H9 (cell line): ENCODE measurements at regions not wholly inside any gene's neighbourhood (a gene's known extent, or its start where the extent isn't known, plus 50 kb on each side); places are given as distances from the start of the nearest gene placed in this dataset.

Experiments used
- DNase-seq: peaks from one replicate; pipeline ENCODE4 v3.0.0-alpha.2; 2017
- H2AFZ ChIP-seq: one replicate; pipeline ENCODE4 v1.6.1; 2013; ENCODE audit warnings: mild to moderate bottlenecking, low read length, control low read depth, moderate library complexity
- H2AK5ac ChIP-seq: 2 replicates; pipeline ENCODE4 v1.6.1; 2013; ENCODE audit warnings: low read length, control low read depth, mixed read lengths; ENCODE audit not compliant: insufficient read length
- H2BK120ac ChIP-seq: one replicate; pipeline ENCODE4 v1.6.1; 2013; ENCODE audit warnings: low read depth, mild to moderate bottlenecking, low read length, control low read depth, inconsistent platforms; ENCODE audit not compliant: poor library complexity, severe bottlenecking
- H2BK12ac ChIP-seq: 2 replicates; pipeline ENCODE4 v1.6.1; 2013; ENCODE audit warnings: low read length, control low read depth, mixed read lengths, low read depth; ENCODE audit not compliant: insufficient read length
- H2BK15ac ChIP-seq: 2 replicates; pipeline ENCODE4 v1.6.1; 2013; ENCODE audit warnings: low read depth, low read length, control low read depth
- H2BK20ac ChIP-seq: one replicate; pipeline ENCODE4 v1.6.1; 2013; ENCODE audit warnings: low read depth, mild to moderate bottlenecking, low read length, control low read depth, inconsistent platforms; ENCODE audit not compliant: poor library complexity, severe bottlenecking
- H2BK5ac ChIP-seq: 2 replicates; pipeline ENCODE4 v1.6.1; 2013; ENCODE audit warnings: low read length, control low read depth, mixed read lengths; ENCODE audit not compliant: insufficient read length
- H3K14ac ChIP-seq: 2 replicates; pipeline ENCODE4 v1.6.1; 2013; ENCODE audit warnings: low read length, control low read depth; ENCODE audit not compliant: insufficient read depth
- H3K18ac ChIP-seq: 2 replicates; pipeline ENCODE4 v1.6.1; 2013; ENCODE audit warnings: low read depth, mild to moderate bottlenecking, mixed read lengths, low read length, control low read depth; ENCODE audit not compliant: insufficient read length
- H3K23ac ChIP-seq: 2 replicates; pipeline ENCODE4 v1.6.1; 2013; ENCODE audit warnings: low read length, control low read depth, mixed read lengths, low read depth; ENCODE audit not compliant: insufficient read length
- H3K23me2 ChIP-seq: 2 replicates; pipeline ENCODE4 v1.6.1; 2013; ENCODE audit warnings: low read depth, mild to moderate bottlenecking, mixed read lengths, low read length, control low read depth; ENCODE audit not compliant: insufficient read length, poor library complexity, severe bottlenecking
- H3K27ac ChIP-seq: 2 replicates; pipeline ENCODE4 v1.5.1; 2013; ENCODE audit warnings: low read length, control low read depth, mixed read lengths, low read depth; ENCODE audit not compliant: insufficient read length
- H3K27me3 ChIP-seq: 2 replicates; pipeline ENCODE4 v1.6.1; 2013; ENCODE audit warnings: low read length, control low read depth, inconsistent platforms; ENCODE audit not compliant: insufficient read depth
- H3K4ac ChIP-seq: 2 replicates; pipeline ENCODE4 v1.6.1; 2013; ENCODE audit warnings: low read depth, mild to moderate bottlenecking, control low read depth, inconsistent platforms, low read length, moderate library complexity
- H3K4me1 ChIP-seq: 2 replicates; pipeline ENCODE4 v1.6.1; 2013; ENCODE audit warnings: low read length, control low read depth, inconsistent platforms; ENCODE audit not compliant: insufficient read depth
- H3K4me2 ChIP-seq: 2 replicates; pipeline ENCODE4 v1.6.1; 2013; ENCODE audit warnings: low read length, control low read depth, mixed read lengths; ENCODE audit not compliant: insufficient read length, insufficient read depth
- H3K56ac ChIP-seq: 2 replicates; pipeline ENCODE4 v1.6.1; 2013; ENCODE audit warnings: low read depth, mild to moderate bottlenecking, mixed read lengths, low read length, control low read depth; ENCODE audit not compliant: insufficient read length
- H3K79me1 ChIP-seq: 2 replicates; pipeline ENCODE4 v1.6.1; 2013; ENCODE audit warnings: low read depth, mild to moderate bottlenecking, moderate library complexity, low read length, control low read depth, inconsistent platforms; ENCODE audit not compliant: insufficient read depth, poor library complexity, severe bottlenecking
- H3K79me2 ChIP-seq: 2 replicates; pipeline ENCODE4 v1.6.1; 2013; ENCODE audit warnings: low read length, control low read depth, inconsistent platforms; ENCODE audit not compliant: insufficient read depth
- H3K9ac ChIP-seq: 2 replicates; pipeline ENCODE4 v1.6.1; 2013; ENCODE audit warnings: low read length, control low read depth, mixed read lengths; ENCODE audit not compliant: insufficient read length; ENCODE audit errors: extremely low read depth
- H3K9me3 ChIP-seq: one replicate; pipeline ENCODE4 v1.6.1; 2013; ENCODE audit warnings: low read depth, low read length, inconsistent platforms; ENCODE audit not compliant: control insufficient read depth
- H3T11ph ChIP-seq: one replicate; pipeline ENCODE4 v1.6.1; 2013; ENCODE audit warnings: mild to moderate bottlenecking, low read length, control low read depth, inconsistent platforms
- H4K20me1 ChIP-seq: one replicate; pipeline ENCODE4 v1.6.1; 2013; ENCODE audit not compliant: control insufficient read depth, insufficient read length, insufficient read depth
- H4K5ac ChIP-seq: 2 replicates; pipeline ENCODE4 v1.6.1; 2013; ENCODE audit warnings: low read depth, mild to moderate bottlenecking, mixed read lengths, low read length, control low read depth; ENCODE audit not compliant: insufficient read length
- H4K8ac ChIP-seq: replicated peaks from 2 replicates; pipeline ENCODE4 v1.6.1; 2013; ENCODE audit warnings: low read length, control low read depth, mixed read lengths, low read depth; ENCODE audit not compliant: insufficient read length
- H4K91ac ChIP-seq: 2 replicates; pipeline ENCODE4 v1.6.1; 2013; ENCODE audit warnings: low read depth, mild to moderate bottlenecking, moderate library complexity, mixed read lengths, low read length, control low read depth; ENCODE audit not compliant: insufficient read length
- H3K27ac Mint-ChIP-seq, 3 experiments: 2 replicates in 2 of 3; 3 replicates in 1 of 3; pipeline ENCODE4 v1.8.0; 2020 to 2021; ENCODE audit warnings: mixed read lengths in 3 of 3, mild to moderate bottlenecking in 1 of 3, moderate library complexity in 1 of 3
- H3K27me3 Mint-ChIP-seq: 2 replicates; pipeline ENCODE4 v1.8.0; 2021; ENCODE audit warnings: low read depth, mild to moderate bottlenecking, moderate library complexity, mixed read lengths
- H3K36me3 Mint-ChIP-seq, 3 experiments: 2 replicates in 2 of 3; 3 replicates in 1 of 3; pipeline ENCODE4 v1.8.0; 2020 to 2021; ENCODE audit warnings: low read depth in 3 of 3, mixed read lengths in 3 of 3; ENCODE audit not compliant: insufficient read depth in 1 of 3
- H3K4me1 Mint-ChIP-seq, 2 experiments: 2 replicates each; pipeline ENCODE4 v1.8.0; 2020; ENCODE audit warnings: mixed read lengths in 2 of 2
- H3K4me3 Mint-ChIP-seq, 2 experiments: 2 replicates in 1 of 2; 3 replicates in 1 of 2; pipeline ENCODE4 v1.8.0; 2020 to 2021; ENCODE audit warnings: mild to moderate bottlenecking in 2 of 2, mixed read lengths in 2 of 2, moderate library complexity in 1 of 2
- H3K9me3 Mint-ChIP-seq, 2 experiments: 2 replicates in 1 of 2; 3 replicates in 1 of 2; pipeline ENCODE4 v1.8.0; 2020; ENCODE audit warnings: mild to moderate bottlenecking in 2 of 2, mixed read lengths in 2 of 2, moderate library complexity in 1 of 2
- WGBS: extraction: QIAGEN DNeasy Blood & Tissue Kit; methylation state at CpG from one replicate; pipeline ENCODE4 v1.1.7; 2013; ENCODE audit warnings: missing lambda C conversion rate, low lambda C conversion rate, mixed read lengths; ENCODE audit not compliant: insufficient read length; ENCODE audit errors: extremely low coverage; 5-methylcytosine and 5-hydroxymethylcytosine counted together
- TF ChIP-seq, protein P1 (sequence below): fragments of 200-600 bp; sonication (generic); conservative IDR thresholded peaks from 3 replicates; pipeline ENCODE4 v1.8.0; 2021; ENCODE audit warnings: antibody characterized with exemption, mild to moderate bottlenecking

DNA sequence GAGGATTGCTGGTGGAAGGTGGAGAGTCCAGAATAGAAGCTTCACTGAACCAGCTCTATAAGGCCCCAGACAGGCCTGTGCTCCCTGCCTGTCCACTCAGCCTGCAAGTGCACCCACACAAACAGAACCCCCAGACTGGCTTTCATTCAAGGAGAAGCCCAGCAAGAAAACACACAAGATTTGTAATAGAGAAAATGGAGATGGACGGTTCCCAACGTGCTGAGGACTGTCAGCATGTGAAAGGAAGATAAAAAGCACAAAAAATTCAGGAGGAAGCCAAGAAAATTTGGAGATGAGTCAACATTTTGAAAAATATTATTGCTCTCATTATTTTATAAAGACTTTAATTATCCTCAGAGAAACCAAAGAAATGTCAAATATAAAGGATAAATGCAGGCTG, 218.2 kb upstream of the SLC10A2 start:
- Histone ChIP-seq H4K91ac (no peak overlapping the region), H4K8ac (no peak overlapping the region), H3K18ac (no peak overlapping the region), H3K4me2 (no peak overlapping the region), H2AK5ac (no peak overlapping the region), H3K14ac (no peak overlapping the region), H2BK5ac (no peak overlapping the region), H3K79me1 (no peaks in the 10 kb centered on the region), H3K56ac (no peak overlapping the region), H2BK12ac (no peak overlapping the region), H3K4me1 (no peaks in the 10 kb centered on the region), H3T11ph (no peak overlapping the region), H3K23me2 (no peaks in the 10 kb centered on the region), H3K9ac (no peak overlapping the region), H3K23ac (no peak overlapping the region), H2BK15ac (no peak overlapping the region), H2AFZ (no peak overlapping the region), H3K27ac (no peak overlapping the region), H4K20me1 (no peaks in the 10 kb centered on the region), H2BK120ac (no peak overlapping the region), H3K9me3 (no peaks in the 10 kb centered on the region), H3K79me2 (no peaks in the 10 kb centered on the region), H3K4ac (no peak overlapping the region), H3K27me3 (no peaks in the 10 kb centered on the region; the same call in 1 of the 2 replicates), H2BK20ac (no peak overlapping the region), H4K5ac (no peak overlapping the region)
- H3K4me1 Mint-ChIP-seq, result peaks cover 0 to 2% of the 10 kb centered on the region in 2 experiments; a peak in 1 of 4 replicates
- no peak for DNase-seq
- no CpG with 5 or more reads among the region's 2 CpGs for WGBS
- H3K4me3 Mint-ChIP-seq, result no peak overlapping the region
- H3K9me3 Mint-ChIP-seq, result no peaks in the 10 kb centered on the region
- no peaks in the 10 kb centered on the region for H3K27me3 Mint-ChIP-seq
- no peaks in the 10 kb centered on the region; a peak in 1 of 7 replicates for H3K36me3 Mint-ChIP-seq
- TF ChIP-seq, protein P1, sequence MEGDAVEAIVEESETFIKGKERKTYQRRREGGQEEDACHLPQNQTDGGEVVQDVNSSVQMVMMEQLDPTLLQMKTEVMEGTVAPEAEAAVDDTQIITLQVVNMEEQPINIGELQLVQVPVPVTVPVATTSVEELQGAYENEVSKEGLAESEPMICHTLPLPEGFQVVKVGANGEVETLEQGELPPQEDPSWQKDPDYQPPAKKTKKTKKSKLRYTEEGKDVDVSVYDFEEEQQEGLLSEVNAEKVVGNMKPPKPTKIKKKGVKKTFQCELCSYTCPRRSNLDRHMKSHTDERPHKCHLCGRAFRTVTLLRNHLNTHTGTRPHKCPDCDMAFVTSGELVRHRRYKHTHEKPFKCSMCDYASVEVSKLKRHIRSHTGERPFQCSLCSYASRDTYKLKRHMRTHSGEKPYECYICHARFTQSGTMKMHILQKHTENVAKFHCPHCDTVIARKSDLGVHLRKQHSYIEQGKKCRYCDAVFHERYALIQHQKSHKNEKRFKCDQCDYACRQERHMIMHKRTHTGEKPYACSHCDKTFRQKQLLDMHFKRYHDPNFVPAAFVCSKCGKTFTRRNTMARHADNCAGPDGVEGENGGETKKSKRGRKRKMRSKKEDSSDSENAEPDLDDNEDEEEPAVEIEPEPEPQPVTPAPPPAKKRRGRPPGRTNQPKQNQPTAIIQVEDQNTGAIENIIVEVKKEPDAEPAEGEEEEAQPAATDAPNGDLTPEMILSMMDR, result no peak
- H3K27ac Mint-ChIP-seq, result no peak overlapping the region
